NCI-H446 treated with DMSO at 0.1 percent for 48 hours (cell line): ENCODE measurements at regions not wholly inside any gene's neighbourhood (a gene's known extent, or its start where the extent isn't known, plus 50 kb on each side); places are given as distances from the start of the nearest gene placed in this dataset.
"Not testable (repeated sequence)": the region's sequence is repeated elsewhere in the genome, so short reads cannot be mapped to it uniquely, and the experiment has no call there.

Experiments used
- DNase-seq: peaks from one replicate; lab custom pipeline; 2025; lab: John Stamatoyannopoulos, UW

DNA sequence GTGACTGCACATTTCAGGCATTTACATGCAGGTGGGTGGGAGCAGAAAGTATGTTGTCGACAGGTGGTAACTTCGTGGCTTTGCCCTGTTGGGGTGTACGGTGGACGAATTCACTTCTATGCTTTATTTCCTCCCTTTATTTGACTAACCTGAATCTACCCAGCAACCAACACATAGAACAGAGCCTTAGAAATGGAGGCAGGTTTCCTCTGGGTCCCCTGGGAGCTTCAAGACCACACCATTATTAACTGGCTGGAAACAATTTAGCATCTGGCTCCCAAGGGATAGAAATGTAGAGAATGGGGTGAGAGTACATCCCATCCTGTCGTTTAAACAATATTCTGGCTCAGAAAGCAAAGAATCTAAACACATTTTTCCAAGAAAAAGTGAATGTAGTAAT, 244.4 kb downstream of the DLEU7 start:
- no peak for DNase-seq

DNA sequence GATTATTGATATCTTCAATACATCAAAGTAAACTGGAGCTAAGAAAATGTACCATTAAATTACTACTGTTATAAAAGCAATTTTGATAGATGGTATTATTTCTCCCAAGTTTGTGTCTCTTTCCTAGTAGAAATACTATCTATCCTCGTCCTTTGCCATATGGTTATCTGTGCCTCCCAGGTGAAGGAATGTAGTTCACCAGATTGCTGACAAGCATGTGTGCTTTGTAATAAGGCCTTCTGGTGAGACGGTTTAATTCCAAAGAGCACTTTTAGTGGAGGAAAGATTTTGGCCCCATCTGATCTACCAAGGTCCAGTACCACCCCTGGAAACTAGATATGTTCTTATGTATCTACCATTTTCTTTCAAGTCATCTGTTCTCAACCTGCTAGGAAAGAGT, 243.6 kb downstream of the DLEU7 start:
- DNase-seq: no peak

DNA sequence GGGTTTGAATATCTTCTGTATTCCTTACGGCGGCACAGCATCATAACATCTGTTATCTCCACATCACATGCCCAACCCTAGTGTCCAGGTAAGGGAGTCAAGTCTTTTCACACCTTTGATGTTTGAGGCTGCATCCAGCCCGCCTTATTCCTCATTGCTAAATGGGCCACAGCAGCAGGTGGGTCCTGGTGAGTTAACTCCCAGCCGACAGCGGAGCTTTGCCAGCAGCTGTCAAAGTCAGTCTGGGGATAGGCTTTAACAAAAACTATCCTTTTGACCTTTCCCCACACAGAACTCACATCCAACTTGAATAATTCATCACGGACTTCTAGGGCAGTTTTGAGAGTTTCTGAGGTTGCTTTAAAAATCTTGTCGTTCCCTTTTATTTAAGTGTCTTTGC, 235.1 kb downstream of the DLEU7 start:
- DNase-seq: no peak

DNA sequence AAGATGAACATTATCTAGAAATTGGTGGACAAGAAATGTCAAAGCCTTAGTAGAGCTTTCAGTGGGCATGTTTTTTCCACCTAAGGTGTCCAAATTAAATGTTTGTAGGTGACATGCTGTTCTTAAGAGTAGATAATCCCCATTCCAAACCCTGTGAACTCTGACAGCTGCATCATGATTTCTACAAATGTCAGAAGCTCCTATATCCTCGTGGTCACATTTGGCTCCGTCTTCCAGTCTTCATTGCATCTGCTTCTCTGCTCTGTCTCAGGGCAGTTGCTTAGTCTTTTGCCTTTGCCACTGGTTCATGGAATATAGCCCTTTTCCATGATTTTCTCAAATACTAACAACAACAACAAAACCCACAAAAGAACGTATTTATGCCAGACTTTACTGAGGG, 234.5 kb downstream of the DLEU7 start:
- DNase-seq: no peak

DNA sequence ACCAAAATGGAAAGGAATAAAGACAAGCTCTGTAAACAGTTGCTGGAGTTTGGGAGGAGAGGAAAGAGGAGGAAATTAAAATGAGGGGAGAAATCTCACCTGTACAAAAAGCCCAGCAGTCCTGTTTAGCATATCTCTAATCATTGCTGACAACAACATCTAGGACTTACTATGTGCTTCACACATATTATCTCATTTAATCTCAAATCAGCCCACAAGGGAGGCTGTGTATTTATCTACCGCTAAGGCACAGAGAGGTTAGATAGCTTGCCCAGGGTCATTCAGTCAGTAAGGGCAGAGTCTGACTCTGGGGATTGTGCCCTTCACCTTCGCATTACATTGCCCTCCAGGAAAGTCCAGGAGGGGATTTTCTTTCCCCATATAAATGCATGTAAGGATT, 233.3 kb downstream of the DLEU7 start:
- no peak for DNase-seq

DNA sequence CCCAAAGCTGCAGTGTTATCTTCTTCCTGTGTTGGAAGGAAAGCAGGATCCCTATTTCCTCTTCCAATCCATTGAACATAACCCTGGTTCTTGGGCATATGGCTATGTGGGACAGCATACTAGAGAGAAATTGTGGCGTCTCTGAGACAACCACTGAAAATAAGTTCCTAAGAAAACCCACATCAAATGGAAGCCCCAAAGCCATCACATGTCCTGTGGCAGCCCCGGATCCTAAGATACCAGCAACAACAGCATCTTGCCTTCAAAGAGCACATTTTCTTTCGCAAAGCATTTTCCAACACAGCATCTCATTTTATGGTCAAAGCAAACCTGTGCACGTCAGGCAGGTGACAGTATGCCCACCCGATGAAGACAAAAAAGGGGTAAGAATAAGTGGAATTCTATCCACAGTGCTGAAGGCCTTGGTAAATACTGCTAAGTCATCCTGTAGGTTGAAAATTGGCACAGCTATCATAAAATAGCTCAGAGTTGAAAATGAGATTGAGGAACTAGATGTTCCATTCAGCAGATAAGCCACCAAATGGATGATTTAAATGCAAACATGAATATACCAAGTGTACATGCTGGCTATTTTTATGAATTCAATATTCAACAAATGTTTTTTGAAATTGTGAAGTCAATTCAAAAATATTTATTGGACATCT, 232.2 kb downstream of the DLEU7 start:
- no peak for DNase-seq

DNA sequence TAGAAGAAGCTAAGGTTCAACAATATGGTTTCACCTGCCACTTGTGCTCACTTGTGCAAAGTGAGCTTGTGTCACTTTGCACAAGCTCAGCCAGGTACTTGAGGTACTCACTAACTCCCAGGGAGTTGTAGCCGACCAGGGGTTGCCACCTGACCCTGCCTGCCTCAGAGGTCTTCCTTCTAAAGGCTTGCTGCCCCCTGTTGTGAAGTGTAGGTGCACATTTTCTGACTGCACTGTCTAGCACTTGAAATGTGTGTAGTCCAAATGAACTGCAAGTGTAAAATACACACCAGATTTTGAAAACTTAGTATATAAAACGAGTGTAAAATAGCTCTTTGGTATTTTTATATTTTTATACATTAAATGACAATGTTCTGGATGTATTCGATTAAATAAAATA, 230.8 kb downstream of the DLEU7 start:
- DNase-seq: no peak

DNA sequence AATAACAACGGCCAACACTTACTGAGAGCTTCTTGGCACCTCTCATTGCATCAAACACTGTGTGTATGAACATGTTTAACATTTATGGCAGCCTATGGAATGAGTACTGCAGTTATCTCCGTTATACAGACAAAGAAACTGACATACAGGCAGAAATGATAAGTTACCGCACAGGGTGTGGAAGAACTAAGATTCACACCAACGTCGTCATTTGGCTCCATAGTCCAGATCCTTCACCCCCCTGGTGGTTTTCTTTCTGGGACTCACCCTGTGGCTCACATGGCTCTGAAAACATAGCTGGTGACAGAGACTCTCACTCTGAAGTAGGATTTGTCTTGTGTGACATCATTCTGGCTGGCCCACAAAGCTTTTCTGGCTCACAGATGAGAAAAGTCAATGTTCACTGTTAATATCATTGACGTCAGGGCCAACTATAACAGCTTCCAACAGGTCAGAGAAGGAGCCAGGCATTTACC, 230.1 kb downstream of the DLEU7 start:
- no peak for DNase-seq

DNA sequence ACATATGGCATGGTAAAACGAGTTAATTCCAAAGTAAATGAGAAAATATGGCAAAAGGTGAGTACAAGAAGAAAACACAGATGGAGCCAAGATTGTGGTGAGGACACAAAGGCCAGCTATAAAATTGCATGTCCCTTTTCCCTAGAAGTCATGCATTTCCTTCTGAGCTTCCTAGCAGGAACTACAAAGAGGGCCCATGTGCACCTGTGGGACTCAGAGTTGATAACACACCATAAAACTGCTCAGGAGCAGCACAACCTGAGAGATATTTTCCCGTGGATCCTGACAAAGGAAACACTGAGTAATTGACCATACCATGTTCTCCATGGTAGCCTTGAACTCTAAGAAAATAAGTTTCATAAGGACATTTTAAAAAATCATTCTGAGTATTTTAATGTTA, 228.3 kb downstream of the DLEU7 start:
- DNase-seq: no peak

DNA sequence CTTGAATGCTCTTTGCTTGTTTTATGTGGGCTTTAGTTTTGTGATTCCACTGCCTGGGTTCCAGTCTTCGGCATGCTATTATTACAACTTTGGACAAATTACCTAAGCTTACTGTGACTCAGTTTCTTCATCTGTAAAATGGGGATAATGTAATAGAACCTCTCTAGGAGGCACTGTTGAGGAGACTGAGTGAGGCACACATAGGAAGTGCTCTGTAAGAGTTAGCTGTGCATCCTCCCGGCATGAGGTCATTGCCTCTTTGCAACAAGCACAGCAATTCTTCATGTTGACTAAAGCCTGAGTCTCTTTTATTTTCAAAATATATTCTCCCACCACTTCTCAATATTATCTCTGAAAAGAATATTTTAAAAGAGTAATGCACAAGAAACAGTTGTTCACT, 227.4 kb downstream of the DLEU7 start:
- DNase-seq: no peak

DNA sequence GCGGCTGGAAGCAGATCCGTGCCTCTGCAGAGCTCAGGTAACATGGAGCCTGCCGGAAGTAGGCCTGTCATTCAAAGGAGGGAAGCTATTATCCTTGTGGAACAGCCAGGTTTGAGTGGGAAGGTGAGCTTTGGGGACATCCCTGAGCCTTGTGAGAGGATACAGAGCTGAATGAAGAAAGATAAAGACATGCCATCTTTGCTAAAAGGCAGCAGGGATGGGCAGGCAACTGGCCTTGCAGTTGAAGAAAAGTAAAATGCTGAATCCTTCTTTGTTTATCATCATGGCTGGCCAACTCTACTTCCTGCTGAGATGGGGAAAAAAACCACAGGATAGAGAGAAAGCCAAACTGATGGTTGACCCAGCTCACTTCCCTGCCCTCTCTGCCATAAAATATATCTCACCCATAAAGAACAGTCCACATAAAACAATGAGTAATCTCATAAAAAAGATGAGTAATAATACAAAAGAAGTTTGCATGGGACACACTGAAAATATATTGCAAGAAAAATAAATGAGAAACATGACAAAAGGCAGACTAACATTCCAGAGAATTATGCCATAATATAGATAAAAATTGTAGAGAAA, 226.3 kb downstream of the DLEU7 start:
- no peak for DNase-seq

DNA sequence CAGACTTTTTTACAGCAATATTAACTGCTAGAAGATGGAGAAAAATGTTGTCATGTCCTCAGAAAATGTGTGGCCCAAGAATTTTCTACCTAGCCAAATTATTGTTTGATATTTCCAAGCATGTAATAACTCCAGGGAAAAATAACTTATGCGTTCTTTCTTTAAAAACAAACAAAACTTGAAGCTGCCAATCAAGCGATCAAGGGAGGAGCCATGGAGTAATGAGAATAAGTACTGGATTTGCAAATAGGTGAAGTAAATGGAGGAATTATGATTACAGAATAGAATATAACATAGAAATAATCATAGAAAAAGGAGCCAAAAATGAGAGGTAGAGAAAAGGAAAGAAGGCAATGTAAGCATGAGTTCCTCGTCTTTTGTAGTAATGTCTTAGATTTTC, 225.3 kb downstream of the DLEU7 start:
- no peak for DNase-seq

DNA sequence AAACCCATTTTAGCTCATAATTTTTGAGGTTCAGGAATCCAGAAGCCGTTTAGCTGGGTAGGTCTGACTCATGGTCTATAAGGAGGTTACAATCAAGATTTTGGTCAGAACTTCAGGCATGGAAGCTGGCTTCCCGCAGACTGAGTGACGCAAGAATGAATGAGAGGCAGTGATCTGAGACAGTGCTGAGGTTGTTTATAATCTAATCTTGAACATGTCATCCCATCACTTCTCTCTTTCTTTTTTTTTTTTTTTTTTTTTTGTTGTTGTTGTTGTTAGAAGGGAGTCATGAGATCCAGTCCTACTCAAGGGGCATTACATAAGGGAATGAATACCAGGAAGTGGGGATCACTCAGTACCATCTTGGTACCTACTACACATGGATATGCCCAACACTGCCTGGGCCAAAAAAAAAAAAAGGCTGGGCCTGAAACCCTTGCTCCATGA, 217.4 kb downstream of the DLEU7 start:
- DNase-seq: no peak

DNA sequence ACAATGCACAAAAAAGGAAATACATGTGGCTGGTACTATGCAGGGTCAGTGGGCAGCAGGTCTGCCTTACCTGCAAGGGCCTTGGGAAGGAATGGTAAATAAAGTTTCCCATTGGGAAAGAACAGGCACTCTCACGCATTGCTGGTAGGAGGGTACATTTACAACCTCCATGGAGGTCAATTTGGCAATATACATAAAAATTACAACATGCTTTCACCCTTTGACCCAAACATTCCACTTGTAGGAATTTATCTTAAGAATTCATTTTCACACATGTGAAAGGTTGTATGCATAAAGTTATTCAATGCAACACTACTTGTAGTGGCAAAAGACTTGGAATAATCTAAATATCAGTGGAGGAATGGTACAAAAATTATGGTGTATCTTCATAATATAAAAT, 216.4 kb downstream of the DLEU7 start:
- no peak for DNase-seq

DNA sequence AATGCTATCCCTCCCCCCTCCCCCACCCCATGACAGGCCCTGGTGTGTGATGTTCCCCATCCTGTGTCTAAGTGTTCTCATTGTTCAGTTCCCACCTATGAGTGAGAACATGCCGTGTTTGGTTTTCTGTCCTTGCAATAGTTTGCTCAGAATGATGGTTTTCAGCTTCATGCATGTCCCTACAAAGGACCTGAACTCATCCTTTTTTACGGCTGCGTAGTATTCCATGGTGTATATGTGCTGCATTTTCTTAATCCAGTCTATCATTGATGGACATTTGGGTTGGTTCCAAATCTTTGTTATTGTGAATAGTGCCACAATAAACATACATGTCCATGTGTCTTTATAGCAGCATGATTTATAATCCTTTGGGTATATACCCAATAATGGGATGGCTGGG, 215.0 kb downstream of the DLEU7 start:
- not testable (repeated sequence) for DNase-seq

DNA sequence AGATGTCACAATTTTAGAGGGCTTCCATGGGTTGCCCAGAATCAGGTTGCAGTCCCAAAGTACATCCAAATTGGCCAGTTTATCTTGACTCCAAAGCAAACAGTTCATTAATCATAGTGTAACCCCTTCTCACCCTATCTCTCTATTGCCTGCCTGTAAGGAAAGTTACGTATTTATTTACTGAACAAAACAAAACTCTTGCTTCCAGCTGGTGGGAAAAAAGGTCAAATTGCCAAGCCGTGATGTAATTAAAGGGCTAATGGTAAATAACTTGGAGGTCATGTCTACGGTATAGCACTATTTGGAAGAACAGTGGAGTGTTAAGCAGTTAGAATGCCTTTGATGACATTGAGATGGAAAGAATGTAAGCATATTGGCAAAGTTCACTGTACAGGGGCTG, 214.0 kb downstream of the DLEU7 start:
- peak; percentile 66 for DNase-seq

DNA sequence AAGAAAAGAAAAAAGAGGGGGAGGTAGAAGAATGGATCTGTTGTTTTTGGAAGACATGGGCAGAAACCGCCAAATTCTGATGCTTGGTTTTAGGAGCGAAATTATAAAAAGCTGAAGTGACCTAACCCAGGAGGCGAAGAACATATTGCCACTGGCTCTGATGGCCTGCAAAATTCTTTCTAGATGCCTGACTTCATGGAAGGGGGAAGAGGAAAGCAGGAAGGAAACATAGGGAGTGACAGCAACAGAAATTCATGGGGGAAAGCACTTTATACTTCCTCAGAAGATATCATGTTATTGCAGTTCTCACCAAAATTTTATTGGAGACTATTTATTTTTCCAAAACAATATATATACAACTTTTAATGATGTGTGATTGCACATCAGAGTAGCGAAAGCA, 213.5 kb downstream of the DLEU7 start:
- no peak for DNase-seq

DNA sequence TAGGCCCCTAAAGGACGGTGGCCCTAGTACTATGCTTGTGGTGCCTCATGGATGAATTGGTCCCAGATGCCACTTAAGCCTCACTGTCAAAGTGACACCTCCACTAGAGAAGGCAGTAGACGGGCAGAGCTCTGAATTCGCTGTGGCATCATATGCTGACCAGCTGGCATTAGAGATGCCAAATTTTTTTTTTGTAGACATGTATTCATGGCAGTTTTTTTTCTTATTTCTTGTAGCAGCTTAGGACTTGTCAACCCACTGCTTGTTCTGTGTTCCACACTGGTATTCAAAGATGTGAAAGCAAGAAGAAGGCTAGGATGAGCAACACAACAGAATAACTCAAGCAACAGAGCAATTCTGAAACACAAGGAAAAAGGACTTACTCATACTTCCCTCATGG, 212.5 kb downstream of the DLEU7 start:
- DNase-seq: peak; percentile 22

DNA sequence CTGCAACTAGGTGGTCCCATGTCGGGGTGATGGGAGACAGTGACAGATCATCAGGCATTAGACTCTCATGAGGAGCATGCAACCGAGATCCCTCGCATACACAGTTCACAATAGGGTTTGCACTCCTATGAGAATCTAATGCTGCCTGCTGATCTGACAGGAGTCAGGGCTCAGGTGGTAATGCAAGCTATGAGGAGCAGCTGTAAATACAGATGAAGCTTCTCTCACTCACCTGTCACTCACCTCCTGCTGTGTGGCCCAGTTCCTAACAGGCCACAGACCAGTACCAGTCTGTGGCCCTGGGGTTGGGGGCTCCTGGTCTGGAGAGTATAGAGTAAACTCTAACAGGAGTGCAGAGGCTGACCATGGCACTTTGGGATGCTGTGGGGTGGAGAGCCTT, 209.2 kb downstream of the DLEU7 start:
- DNase-seq: no peak

DNA sequence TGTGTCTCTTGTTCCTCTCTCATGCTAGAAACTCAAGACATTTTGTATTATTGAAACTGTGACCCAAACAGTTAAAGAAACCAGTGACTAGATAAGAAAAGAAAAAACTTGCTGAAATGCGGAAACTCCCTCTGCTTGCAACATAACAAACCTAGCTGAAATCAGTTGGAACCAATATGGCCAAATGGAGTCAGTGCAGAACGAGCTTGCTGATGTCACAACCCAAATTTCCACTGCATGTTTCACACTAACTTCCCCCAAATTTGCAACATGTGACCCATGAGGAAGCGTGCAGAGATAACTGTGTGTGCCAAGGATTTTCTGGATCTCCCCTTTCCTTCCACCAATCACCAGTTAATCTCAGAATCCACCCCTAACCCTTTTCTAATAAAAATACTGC, 208.0 kb downstream of the DLEU7 start:
- DNase-seq: no peak

DNA sequence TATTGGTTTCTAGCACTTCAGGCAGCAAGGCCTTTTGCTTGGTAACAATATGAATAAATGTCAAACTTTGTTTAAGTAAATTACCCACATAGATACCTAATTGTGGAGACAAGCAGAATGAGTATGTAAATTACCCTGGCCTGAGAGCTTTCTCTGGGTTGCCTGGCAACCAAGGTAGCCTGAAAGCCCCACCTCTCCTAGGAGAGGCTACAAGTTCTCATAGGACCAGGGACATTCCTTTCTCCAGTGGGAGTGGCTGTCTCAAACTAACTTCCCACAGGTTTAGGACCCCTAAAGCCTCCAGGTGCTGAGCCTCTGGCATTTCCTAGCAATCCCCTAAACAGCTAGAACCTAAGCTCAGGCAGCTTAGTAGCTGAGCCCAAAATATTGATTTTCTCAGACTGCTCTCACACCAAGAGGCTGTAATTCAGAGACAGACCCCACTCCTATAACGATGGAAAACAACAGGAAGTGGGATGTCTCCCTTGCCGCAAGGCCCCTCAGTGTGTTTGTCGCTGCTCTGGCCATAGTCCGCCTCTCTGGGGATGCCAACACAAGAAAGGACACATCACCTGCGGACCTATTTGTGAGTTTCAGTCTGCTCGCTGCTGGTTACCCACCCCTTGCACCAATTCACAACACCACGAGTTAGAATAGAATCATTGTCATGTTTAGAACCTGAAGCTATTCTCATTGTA, 207.3 kb downstream of the DLEU7 start:
- no peak for DNase-seq

DNA sequence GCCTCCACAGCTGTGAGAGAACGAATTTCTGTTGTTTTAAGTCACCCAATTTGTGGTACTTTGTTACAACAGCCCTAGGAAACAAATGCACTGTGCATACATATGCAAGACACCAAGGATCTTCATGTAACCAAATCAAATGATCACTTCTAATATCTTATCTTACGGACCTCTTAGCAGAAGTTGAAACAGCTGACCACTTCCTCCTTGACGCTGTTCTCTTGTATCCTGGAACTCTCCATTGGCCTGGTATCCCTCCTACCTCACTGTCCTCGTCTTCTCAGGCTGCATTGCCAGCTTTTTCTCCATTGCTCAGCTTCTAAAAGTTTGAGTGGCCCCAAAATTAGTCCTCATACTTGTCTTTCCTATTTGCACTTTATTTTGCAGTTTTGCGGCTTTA, 200.4 kb downstream of the DLEU7 start:
- DNase-seq: no peak

DNA sequence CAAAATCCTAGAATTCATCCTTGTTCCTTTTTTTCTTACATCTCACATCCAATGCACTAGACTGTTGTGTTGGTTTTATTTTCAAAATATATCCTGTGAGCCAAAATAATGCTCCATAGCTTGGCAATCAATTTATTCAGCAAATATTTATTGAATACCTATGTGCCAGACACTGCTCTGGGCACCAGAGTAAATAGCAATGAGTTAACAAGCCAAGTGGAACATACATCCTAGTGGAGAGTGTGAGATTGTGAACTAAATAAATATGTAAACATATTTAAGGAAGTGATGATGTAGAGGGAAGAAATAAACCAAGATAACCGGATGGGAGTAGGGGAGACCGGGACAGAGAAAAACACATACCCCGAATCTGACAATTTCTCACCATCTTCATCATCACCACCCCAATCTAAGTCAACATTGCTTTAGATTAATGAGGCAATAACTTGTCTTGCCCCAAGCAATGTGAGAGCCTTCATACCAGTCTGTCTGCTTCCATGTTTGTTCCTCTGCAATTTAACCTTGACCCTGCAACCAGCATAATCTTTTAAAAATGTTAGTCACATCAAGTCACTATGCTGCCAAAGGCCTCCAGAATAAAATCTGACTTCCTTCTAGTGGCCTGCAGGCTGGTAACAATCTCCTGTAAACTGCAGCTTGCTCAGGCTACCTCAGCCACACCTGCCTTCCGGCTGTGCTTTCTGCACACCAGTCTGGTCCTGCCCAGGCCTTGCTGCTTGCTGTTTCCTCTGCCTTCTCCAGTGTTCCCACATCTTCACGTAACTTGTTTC, 199.2 kb downstream of the DLEU7 start:
- no peak for DNase-seq
